Myocyte (in vitro differentiated cells): ENCODE measurements at regions not wholly inside any gene's neighbourhood (a gene's known extent, or its start where the extent isn't known, plus 50 kb on each side); places are given as distances from the start of the nearest gene placed in this dataset.
"Not testable (repeated sequence)": the region's sequence is repeated elsewhere in the genome, so short reads cannot be mapped to it uniquely, and the experiment has no call there.

Source experiments
- DNase-seq: peaks from one replicate; pipeline ENCODE4 v3.0.0-alpha.2; 2012; ENCODE audit warnings: low read depth

GRCh38 chr7:109611656-109612055 lies 1042.0 kb downstream of the DNAJB9 start:
- no peak for DNase-seq

GRCh38 chr7:109616551-109617069 lies 1046.9 kb downstream of the DNAJB9 start:
- DNase-seq: no peak

- no peak for DNase-seq
These were observed 1052.6 kb downstream of the DNAJB9 start for GRCh38 chr7:109622320-109622719.

GRCh38 chr7:109632890-109633289 lies 1063.2 kb downstream of the DNAJB9 start:
- not testable (repeated sequence) for DNase-seq

- no peak for DNase-seq
These were observed 1065.7 kb downstream of the DNAJB9 start for GRCh38 chr7:109635374-109635773.

GRCh38 chr7:109637428-109637990 lies 1067.8 kb downstream of the DNAJB9 start:
- no peak for DNase-seq

GRCh38 chr7:109638321-109638720 lies 1068.6 kb downstream of the DNAJB9 start:
- no peak for DNase-seq

GRCh38 chr7:109639561-109639960 lies 1069.9 kb downstream of the DNAJB9 start:
- no peak for DNase-seq

- no peak for DNase-seq
These were observed 1071.8 kb downstream of the DNAJB9 start for GRCh38 chr7:109641445-109641844.

- no peak for DNase-seq
These were observed 1076.5 kb downstream of the DNAJB9 start for GRCh38 chr7:109646124-109646523.

GRCh38 chr7:109646594-109646993 lies 1076.9 kb downstream of the DNAJB9 start:
- DNase-seq: not testable (repeated sequence)

- not testable (repeated sequence) for DNase-seq
These were observed 1077.6 kb downstream of the DNAJB9 start for GRCh38 chr7:109647263-109647662.

- DNase-seq: no peak
These were observed 1089.6 kb downstream of the DNAJB9 start for GRCh38 chr7:109659261-109659660.

GRCh38 chr7:109660401-109660800 lies 1090.7 kb downstream of the DNAJB9 start:
- no peak for DNase-seq

GRCh38 chr7:109663806-109664205 lies 1094.1 kb downstream of the DNAJB9 start:
- DNase-seq: no peak

- not testable (repeated sequence) for DNase-seq
These were observed 1117.6 kb downstream of the DNAJB9 start for GRCh38 chr7:109687269-109687668.

GRCh38 chr7:109692613-109693012 lies 1122.9 kb downstream of the DNAJB9 start:
- DNase-seq: not testable (repeated sequence)

GRCh38 chr7:109694149-109695071 lies 1124.7 kb downstream of the DNAJB9 start:
- DNase-seq: no peak

- DNase-seq: no peak
These were observed 1125.7 kb downstream of the DNAJB9 start for GRCh38 chr7:109695419-109695818.

- no peak for DNase-seq
These were observed 1127.0 kb downstream of the DNAJB9 start for GRCh38 chr7:109696723-109697122.

- no peak for DNase-seq
These were observed 1130.0 kb downstream of the DNAJB9 start for GRCh38 chr7:109699661-109700060.

GRCh38 chr7:109713366-109713765 lies 1143.7 kb downstream of the DNAJB9 start:
- no peak for DNase-seq
